Stimulated activated CD8-positive, alpha-beta memory T cell treated with anti-CD3 and anti-CD28 coated beads, Interleukin-7, amount 100 ng/mL, for 48 hours (primary cell): ENCODE measurements at regions not wholly inside any gene's neighbourhood (a gene's known extent, or its start where the extent isn't known, plus 50 kb on each side); places are given as distances from the start of the nearest gene placed in this dataset.
"Not testable (repeated sequence)": the region's sequence is repeated elsewhere in the genome, so short reads cannot be mapped to it uniquely, and the experiment has no call there.

Experiments
- DNase-seq, 2 donors: peaks; one replicate each; pipeline ENCODE4 v3.0.0-alpha.2; 2020; ENCODE audit warnings: low read depth in 1 of 2; ENCODE audit errors: extremely low read depth in 1 of 2

DNA sequence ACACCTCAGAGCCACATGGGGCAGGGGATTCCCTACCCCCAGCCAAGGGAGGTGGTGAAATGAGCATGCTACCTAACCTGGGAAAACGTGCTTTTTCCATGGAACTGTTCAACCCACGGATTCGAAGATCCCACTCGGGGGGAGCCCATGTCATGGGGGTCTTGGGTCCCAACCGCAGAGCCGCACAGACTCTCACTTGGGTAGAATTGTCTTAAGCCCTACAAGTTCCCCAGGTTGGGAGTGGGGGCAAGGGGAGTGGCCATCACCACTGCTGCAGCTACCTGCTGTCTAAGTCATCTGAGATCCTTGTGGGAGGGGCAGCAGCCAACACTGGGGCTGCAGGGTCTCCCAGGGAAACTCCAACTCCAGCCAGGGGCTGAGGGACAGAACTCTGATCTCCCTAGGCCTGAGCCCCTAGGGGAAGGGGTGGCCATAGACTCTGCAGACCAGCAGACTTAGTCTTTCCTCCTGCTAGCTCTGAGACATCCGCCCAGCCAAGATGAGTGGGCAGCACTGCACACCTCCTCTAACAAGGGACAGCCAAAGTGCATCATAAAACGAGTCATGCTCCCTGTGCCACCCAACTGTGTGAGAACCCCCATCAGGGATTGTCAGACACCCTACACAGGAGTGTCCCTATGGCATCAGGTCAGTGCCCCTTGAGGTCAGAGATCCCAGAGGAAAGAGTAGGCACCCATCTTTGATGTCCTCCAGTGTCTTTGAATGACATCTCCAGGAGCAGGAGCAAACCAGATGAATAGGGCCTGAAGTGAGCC, 610.4 kb upstream of the SLITRK6 start:
- DNase-seq, result no peak

DNA sequence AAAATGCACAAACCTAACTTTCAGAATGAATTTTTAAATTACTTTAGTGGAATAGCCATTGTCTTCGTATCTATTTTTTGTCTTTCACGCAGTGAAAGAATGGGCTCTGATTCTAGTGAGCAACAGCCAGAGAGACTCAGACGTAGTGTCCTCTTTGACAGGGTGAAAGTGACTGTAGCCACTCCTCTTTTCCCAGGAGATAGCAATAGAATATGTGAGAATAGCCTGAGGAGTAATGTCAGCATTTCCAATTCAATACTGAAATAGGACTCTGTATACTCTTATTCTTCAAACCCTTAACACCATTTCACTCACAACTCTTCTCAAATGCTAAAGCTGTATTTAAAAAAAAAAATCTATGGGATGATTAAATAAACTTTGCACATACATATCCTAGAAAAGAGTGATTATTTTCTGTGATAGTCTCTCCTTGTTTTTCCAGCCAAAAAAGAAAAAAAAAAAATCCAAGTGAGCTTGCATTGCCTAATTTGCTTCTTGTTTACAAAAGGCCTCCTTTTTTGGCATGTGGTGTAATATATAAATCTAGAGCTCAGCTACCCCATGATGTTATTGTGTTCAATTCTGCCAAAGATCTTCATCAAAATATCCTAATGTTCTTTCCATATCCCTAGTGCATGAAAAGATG, 626.1 kb upstream of the SLITRK6 start:
- no peak for DNase-seq

DNA sequence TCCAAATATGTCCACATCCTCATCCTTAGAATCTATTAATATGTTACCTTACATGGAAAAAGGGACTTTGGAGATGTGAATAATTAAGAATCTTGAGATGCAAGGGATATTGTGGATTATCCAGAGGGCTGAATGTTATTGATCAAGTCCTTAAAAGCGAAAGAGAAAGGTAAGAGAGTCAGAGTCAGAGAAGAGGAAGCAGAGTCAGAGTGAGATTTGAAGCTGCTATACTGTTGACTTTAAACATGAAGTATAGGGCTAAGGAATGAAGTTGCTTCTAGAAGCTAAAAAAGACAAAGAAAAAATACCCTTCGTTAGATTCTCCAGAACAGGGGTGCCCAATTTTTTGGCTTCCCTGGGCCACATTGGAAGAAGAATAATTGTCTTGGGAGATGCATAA, 627.2 kb upstream of the SLITRK6 start:
- no peak for DNase-seq

DNA sequence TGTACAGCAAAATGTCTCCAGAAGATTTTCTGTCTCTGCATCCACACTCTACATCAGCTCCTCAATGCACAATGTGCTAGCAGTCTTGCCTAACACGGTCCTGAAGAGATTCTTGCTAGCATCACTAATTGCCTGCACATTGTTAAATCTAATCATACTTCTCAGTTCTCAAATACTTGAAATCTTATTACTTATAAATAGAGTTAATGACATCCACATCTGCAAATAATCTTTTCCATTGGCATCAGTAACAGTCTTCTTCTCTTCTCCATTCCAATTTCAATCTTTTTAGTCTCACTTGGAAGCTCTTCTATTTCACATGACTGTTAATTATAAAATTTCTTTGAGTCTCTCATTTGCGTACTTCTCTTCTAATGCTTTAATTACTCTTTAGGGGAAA, 630.5 kb upstream of the SLITRK6 start:
- no peak for DNase-seq

- DNase-seq, result no peak
These were observed 638.8 kb upstream of the SLITRK6 start for GRCh38 chr13:86438034-86438433.

DNA sequence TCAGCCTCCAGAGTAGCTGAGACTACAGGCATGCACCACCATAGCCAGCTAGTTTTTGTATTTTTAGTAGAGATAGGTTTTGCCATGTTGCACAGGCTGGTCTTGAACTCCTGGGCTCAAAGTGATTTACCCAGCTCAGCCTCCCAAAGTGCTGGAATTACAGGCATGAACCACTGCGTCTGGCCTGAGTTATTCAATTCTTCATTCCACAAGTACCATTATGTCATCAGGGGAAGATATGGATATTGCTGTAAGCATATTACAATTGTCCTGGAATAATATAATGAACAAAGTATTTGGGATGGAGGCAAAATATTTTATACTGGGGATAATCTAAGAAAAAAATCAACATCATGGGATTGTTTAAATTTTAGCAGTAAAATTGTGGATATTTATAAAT, 646.0 kb upstream of the SLITRK6 start:
- no peak for DNase-seq

DNA sequence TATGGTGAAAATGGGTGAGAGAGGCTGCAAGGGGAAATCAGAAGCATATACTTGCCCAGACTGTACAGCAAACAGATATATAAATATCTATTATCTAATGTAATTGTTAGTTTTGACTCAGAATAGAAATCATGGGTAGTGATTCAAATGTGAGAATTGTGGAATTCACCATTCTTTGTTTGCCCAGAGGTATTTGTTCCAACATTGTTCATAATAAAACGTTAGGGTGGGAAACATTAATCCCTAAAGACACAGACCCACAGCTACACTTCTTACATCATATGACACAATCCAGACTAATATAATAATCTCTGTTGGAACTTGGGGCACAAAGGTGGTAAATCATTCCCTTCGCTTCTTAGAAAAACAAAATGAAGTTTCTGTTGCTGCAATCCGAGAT, 646.5 kb upstream of the SLITRK6 start:
- DNase-seq, result no peak

DNA sequence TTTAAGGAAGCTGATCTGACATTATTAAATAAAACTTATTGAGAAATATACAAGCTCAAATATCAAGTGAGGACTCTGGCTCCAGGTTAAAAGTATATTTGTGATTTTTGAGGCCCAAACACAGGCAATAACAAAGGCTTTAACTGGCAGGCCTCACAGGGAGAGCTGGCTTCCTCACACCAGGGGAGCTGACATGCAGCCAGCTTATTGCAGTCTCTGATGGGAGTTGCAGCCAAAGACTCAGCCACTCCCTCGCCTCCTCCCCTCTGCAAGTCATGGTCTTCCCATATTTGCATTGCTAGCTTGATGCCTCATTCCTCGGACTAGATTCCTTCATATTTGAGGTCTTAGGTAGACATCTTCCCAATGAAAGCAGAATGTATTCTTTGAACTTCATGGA, 647.1 kb upstream of the SLITRK6 start:
- no peak for DNase-seq

GRCh38 chr13:86447479-86447878, 648.3 kb upstream of the SLITRK6 start:
- no peak for DNase-seq

- no peak for DNase-seq
These were observed 662.8 kb upstream of the SLITRK6 start for GRCh38 chr13:86462011-86462410.

- DNase-seq, result no peak
These were observed 665.0 kb upstream of the SLITRK6 start for GRCh38 chr13:86464193-86464592.

DNA sequence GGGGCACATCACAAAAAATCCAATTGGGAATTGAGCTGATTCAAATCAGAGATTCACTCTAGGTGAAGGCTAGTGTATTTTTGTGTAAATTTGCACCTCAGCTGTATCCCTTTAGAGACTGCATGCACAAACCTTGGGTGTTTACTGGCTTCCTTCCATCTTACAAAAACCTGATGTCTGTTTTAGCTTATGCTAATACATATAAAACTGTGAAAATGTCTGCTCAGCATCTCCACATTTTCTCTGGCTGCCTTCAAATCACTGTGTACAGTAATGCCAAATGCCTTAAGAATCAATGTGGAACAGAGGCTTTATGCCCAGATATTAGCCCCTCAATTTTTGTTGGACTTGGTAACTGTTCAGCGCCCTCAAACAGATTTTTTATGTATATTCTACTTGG, 675.8 kb upstream of the SLITRK6 start:
- no peak for DNase-seq

GRCh38 chr13:86476656-86477055, 677.4 kb upstream of the SLITRK6 start:
- DNase-seq, result no peak

- DNase-seq, result no peak
These were observed 687.4 kb upstream of the SLITRK6 start for GRCh38 chr13:86486582-86486981.

GRCh38 chr13:86491121-86491520, 691.9 kb upstream of the SLITRK6 start:
- no peak for DNase-seq

DNA sequence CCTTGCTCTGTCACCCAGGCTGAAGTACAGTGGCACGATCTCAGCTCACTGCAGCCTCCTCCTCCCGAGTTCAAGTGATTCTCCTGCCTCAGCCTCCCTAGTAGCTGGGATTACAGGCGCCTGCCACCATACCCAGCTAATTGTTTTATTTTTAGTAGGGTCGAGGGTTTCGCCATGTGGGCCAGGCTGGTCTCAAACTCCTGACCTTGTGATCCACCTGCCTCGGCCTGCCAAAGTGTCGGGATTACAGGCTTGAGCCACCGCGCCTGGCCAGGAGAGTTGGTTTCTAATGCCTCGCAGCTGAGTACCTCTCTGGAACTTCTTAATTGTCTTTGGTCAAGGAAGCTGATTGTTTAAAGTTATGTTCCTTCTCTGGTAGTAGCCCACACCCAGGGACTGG, 702.7 kb upstream of the SLITRK6 start:
- DNase-seq, result not testable (repeated sequence)

DNA sequence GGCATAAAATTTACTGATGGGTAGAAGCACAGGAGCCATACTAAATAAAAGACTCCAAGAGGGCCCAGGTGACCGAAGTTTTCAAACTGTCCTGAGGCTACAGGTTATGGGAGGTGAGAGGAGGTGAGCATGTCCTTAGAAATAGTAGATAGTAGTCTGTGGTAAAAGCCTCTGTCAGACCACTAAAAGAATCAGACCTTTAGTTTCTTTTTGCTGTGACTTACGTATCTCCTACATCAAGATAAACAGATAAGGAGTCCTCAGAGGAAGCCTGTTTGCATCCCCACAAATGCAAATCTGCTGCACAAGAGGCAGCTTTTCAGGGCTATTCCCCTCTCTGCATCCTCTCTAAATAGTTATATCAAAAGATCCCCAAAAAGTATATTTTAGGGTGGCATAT, 711.6 kb upstream of the SLITRK6 start:
- no peak for DNase-seq

DNA sequence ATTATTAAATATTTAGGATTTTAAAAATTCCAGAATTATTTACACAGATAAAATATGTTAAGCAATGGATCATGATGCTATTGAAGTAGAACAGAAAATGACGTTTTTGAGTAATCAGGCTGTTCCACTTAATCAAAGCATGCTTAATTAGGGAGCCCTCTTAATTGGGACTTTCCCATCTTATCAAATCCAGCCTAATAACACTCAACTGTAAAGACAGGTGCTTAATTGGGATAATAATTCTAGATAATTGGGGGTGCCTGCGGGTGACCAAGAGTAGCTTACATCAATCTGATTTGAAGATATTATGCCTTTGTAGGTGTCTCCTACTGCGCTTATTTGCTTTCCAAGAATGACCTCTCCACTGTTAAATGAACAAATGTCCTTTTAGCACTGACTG, 742.2 kb upstream of the SLITRK6 start:
- DNase-seq, result no peak

- DNase-seq, result no peak
These were observed 754.8 kb upstream of the SLITRK6 start for GRCh38 chr13:86554066-86554465.

- no peak for DNase-seq
These were observed 760.7 kb upstream of the SLITRK6 start for GRCh38 chr13:86559901-86560300.

GRCh38 chr13:86562866-86563265, 763.6 kb upstream of the SLITRK6 start:
- DNase-seq, result no peak

DNA sequence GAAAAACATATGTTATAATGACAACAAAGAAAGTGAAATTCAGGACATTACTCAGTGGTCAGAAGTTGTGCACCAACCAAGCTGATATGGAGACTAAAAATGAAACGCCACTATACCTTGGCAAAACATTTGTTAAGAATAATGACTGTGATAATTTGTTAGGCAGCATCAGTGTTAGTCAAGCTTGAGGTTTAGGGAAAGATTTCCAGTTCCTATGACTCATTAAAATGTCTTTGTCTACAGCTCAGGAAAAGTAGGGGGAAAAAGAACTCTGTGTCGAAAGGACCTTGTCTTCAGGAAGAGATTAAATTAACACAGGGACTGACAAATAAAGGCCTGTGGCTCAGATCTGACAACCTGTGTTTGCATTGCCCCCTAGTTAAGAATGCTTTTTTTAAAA, 764.1 kb upstream of the SLITRK6 start:
- DNase-seq, result no peak

- no peak for DNase-seq
These were observed 767.9 kb upstream of the SLITRK6 start for GRCh38 chr13:86567119-86567518.
